Activated CD4-positive, alpha-beta T cell treated with anti-CD3 and anti-CD28 coated beads for 24 hours (primary cell): ENCODE measurements at regions not wholly inside any gene's neighbourhood (a gene's known extent, or its start where the extent isn't known, plus 50 kb on each side); places are given as distances from the start of the nearest gene placed in this dataset.
"Not testable (repeated sequence)": the region's sequence is repeated elsewhere in the genome, so short reads cannot be mapped to it uniquely, and the experiment has no call there.

Experiments
- DNase-seq, 2 donors: peaks; one replicate each; pipeline ENCODE4 v3.0.0-alpha.2; 2020; ENCODE audit warnings: low read depth in 2 of 2

GRCh38 chr2:194985258-194985657 is 671.8 kb upstream of the SLC39A10 start:
- DNase-seq: no peak

- DNase-seq: no peak
Observed at GRCh38 chr2:194962254-194962653, 694.8 kb upstream of the SLC39A10 start.

- DNase-seq: no peak
Observed at GRCh38 chr2:194954218-194954617, 702.8 kb upstream of the SLC39A10 start.

GRCh38 chr2:194946826-194947225 is 710.2 kb upstream of the SLC39A10 start:
- no peak for DNase-seq

GRCh38 chr2:194938066-194938465 is 719.0 kb upstream of the SLC39A10 start:
- DNase-seq: no peak

- no peak for DNase-seq
Observed at GRCh38 chr2:194927489-194927888, 729.5 kb upstream of the SLC39A10 start.

GRCh38 chr2:194926873-194927272 is 730.2 kb upstream of the SLC39A10 start:
- no peak for DNase-seq

GRCh38 chr2:194925742-194926141 is 731.3 kb upstream of the SLC39A10 start:
- DNase-seq: no peak

GRCh38 chr2:194917519-194917918 is 739.5 kb upstream of the SLC39A10 start:
- no peak for DNase-seq

GRCh38 chr2:194915485-194915884 is 741.5 kb upstream of the SLC39A10 start:
- no peak for DNase-seq

GRCh38 chr2:194907569-194907968 is 749.5 kb upstream of the SLC39A10 start:
- DNase-seq: no peak

- no peak for DNase-seq
Observed at GRCh38 chr2:194896871-194897270, 760.2 kb upstream of the SLC39A10 start.

- no peak for DNase-seq
Observed at GRCh38 chr2:194883711-194884110, 773.3 kb upstream of the SLC39A10 start.

- no peak for DNase-seq
Observed at GRCh38 chr2:194870974-194871535, 786.0 kb upstream of the SLC39A10 start.

GRCh38 chr2:194867328-194867727 is 789.7 kb upstream of the SLC39A10 start:
- DNase-seq: no peak

GRCh38 chr2:194854941-194855340 is 802.1 kb upstream of the SLC39A10 start:
- DNase-seq: no peak

GRCh38 chr2:194842871-194843270 is 814.2 kb upstream of the SLC39A10 start:
- no peak for DNase-seq

GRCh38 chr2:194834371-194834770 is 822.7 kb upstream of the SLC39A10 start:
- not testable (repeated sequence) for DNase-seq

- no peak for DNase-seq
Observed at GRCh38 chr2:194826241-194826640, 830.8 kb upstream of the SLC39A10 start.

- no peak for DNase-seq
Observed at GRCh38 chr2:194824450-194824849, 832.6 kb upstream of the SLC39A10 start.

- no peak for DNase-seq
Observed at GRCh38 chr2:194822657-194823056, 834.4 kb upstream of the SLC39A10 start.

GRCh38 chr2:194822097-194822496 is 834.9 kb upstream of the SLC39A10 start:
- no peak for DNase-seq

- DNase-seq: no peak
Observed at GRCh38 chr2:194819367-194819766, 837.7 kb upstream of the SLC39A10 start.

GRCh38 chr2:194815475-194815874 is 841.6 kb upstream of the SLC39A10 start:
- DNase-seq: no peak
